ENCODE measurements at regions not wholly inside any gene's neighbourhood (a gene's known extent, or its start where the extent isn't known, plus 50 kb on each side); places are given as distances from the start of the nearest gene placed in this dataset.

- H3K4me3 ChIP-seq (replicated peaks; ENCODE audit: low read depth, low read length) = no peak overlapping the region
- DNase-seq (ENCODE audit: low read depth) = peak; percentile 70
- TF ChIP-seq, protein P1, sequence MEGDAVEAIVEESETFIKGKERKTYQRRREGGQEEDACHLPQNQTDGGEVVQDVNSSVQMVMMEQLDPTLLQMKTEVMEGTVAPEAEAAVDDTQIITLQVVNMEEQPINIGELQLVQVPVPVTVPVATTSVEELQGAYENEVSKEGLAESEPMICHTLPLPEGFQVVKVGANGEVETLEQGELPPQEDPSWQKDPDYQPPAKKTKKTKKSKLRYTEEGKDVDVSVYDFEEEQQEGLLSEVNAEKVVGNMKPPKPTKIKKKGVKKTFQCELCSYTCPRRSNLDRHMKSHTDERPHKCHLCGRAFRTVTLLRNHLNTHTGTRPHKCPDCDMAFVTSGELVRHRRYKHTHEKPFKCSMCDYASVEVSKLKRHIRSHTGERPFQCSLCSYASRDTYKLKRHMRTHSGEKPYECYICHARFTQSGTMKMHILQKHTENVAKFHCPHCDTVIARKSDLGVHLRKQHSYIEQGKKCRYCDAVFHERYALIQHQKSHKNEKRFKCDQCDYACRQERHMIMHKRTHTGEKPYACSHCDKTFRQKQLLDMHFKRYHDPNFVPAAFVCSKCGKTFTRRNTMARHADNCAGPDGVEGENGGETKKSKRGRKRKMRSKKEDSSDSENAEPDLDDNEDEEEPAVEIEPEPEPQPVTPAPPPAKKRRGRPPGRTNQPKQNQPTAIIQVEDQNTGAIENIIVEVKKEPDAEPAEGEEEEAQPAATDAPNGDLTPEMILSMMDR (IDR thresholded peaks at IDR 0.05; ENCODE audit: low read length, missing control alignments) = no peak
These were observed 102.1 kb upstream of the CMC1 start for GRCh38 chr3:28139288-28139687.

GRCh38 chr3:28139967-28140634, 101.3 kb upstream of the CMC1 start:
- H3K4me3 ChIP-seq (replicated peaks; ENCODE audit: low read depth, low read length) = no peak overlapping the region
- TF ChIP-seq, protein P1 (IDR thresholded peaks at IDR 0.05; ENCODE audit: low read length, missing control alignments) = no peak
- DNase-seq (ENCODE audit: low read depth) = peak; percentile 76

GRCh38 chr3:28140664-28141063, 100.8 kb upstream of the CMC1 start:
- TF ChIP-seq, protein P1 (IDR thresholded peaks at IDR 0.05; ENCODE audit: low read length, missing control alignments) = no peak
- no peak for DNase-seq (ENCODE audit: low read depth)
- no peak overlapping the region for H3K4me3 ChIP-seq (replicated peaks; ENCODE audit: low read depth, low read length)

DNA sequence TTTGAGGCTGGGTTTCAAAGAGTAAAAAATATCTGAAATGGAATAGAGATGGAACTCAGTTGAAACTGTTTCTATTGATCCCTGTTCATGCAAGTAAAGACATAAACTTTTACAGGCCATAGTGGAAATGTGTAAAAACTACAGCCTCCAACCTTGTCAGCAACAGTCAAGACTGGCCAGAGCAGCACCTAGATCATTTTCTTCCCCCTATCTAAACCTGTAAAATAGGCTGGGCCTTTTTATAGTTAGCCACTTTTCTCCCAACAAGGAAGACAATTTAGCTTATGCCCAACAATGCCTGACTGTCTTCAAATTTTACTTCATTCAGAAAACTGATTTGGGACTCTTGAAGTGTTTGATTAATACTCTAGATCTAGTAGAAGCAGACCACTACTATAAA, 91.5 kb upstream of the CMC1 start:
- TF ChIP-seq, protein P1 (IDR thresholded peaks at IDR 0.05; ENCODE audit: low read length, missing control alignments) = no peak
- no peak overlapping the region for H3K4me3 ChIP-seq (replicated peaks; ENCODE audit: low read depth, low read length)
- DNase-seq (ENCODE audit: low read depth) = no peak

DNA sequence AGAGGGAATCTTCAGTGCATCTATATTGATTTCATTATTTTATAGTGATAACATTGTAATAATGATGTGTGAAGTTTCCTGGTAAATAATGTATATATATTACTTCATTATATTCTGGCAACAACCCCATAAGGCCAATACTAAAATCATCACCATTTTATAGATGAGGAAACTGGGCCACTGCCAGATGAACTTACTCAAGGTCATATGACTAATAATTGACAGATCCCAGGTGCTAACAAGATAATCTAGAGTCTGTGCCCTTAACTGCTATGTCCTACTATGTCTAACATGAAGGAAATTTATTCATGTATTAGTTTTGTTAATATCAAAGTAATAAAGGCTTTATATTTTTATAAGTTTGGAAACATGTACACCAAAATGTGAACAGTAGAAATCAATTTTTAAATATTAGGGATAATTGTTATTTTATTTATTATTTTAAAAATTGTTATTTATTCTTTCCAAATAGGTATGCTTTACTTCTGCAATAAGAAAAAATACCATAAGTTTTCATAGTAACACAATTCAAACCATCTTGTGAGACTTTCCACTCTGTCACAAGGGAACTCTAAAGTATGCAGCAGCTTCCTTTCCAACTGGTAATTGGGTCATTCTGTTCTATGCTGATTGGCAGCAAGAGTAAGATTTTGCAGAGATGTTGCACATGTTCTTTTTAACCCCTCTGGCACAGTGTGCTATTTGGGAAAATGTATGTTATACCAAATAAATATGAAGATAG, 90.8 kb upstream of the CMC1 start:
- H3K4me3 ChIP-seq (replicated peaks; ENCODE audit: low read depth, low read length) = no peak overlapping the region
- TF ChIP-seq, protein P1 (IDR thresholded peaks at IDR 0.05; ENCODE audit: low read length, missing control alignments) = no peak
- peak; percentile 71 for DNase-seq (ENCODE audit: low read depth)

DNA sequence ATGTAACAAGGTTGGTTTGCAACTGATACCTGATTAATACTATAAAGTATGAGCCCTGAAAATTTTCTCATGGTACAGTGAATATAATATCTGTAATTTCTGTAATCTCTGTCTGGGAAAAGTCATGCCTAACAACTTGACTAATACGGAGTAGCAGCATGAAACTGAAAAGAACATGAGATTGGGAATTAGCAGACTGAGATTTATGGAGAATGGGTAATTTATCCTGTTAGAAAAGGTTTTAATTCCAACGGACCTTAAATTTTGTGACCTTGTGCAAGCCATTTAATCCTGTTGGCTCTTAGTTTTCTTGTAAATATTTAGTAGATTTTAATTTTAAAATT, 90.2 kb upstream of the CMC1 start:
- H3K4me3 ChIP-seq (replicated peaks; ENCODE audit: low read depth, low read length) = no peak overlapping the region
- TF ChIP-seq, protein P1 (IDR thresholded peaks at IDR 0.05; ENCODE audit: low read length, missing control alignments) = no peak

More for the DNA sequence above, 90.2 kb upstream of the CMC1 start:
- DNase-seq (ENCODE audit: low read depth) = no peak

Measured in fibroblast of pulmonary artery (primary cell).